ENCODE measurements at regions not wholly inside any gene's neighbourhood (a gene's known extent, or its start where the extent isn't known, plus 50 kb on each side); places are given as distances from the start of the nearest gene placed in this dataset.
"Not testable (repeated sequence)": the region's sequence is repeated elsewhere in the genome, so short reads cannot be mapped to it uniquely, and the experiment has no call there.

GRCh38 chr1:67532452-67533216 lies 102.4 kb upstream of the SERBP1 start:
- peak; percentile 5 for DNase-seq

GRCh38 chr1:67534627-67535065 lies 104.4 kb upstream of the SERBP1 start:
- no peak for DNase-seq

GRCh38 chr1:67535474-67535873 lies 105.3 kb upstream of the SERBP1 start:
- DNase-seq = peak; percentile 66

- DNase-seq = no peak
Measured at GRCh38 chr1:67536957-67537666, 106.9 kb upstream of the SERBP1 start.

GRCh38 chr1:67537667-67538018 lies 107.4 kb upstream of the SERBP1 start:
- no peak for DNase-seq

- no peak for DNase-seq
Measured at GRCh38 chr1:67540025-67540732, 110.0 kb upstream of the SERBP1 start.

GRCh38 chr1:67540733-67541125 lies 110.5 kb upstream of the SERBP1 start:
- no peak for DNase-seq

- DNase-seq = no peak
Measured at GRCh38 chr1:67542747-67543146, 112.5 kb upstream of the SERBP1 start.

GRCh38 chr1:67544921-67545320 lies 114.7 kb upstream of the SERBP1 start:
- no peak for DNase-seq

GRCh38 chr1:67545364-67545763 lies 115.2 kb upstream of the SERBP1 start:
- DNase-seq = no peak

GRCh38 chr1:67551375-67551774 lies 121.2 kb upstream of the SERBP1 start:
- DNase-seq = no peak

- no peak for DNase-seq
Measured at GRCh38 chr1:67552336-67552759, 122.1 kb upstream of the SERBP1 start.

- DNase-seq = not testable (repeated sequence)
Measured at GRCh38 chr1:67554204-67554603, 124.0 kb upstream of the SERBP1 start.

- no peak for DNase-seq
Measured at GRCh38 chr1:67555461-67556296, 125.5 kb upstream of the SERBP1 start.

- DNase-seq = no peak
Measured at GRCh38 chr1:67556297-67556900, 126.2 kb upstream of the SERBP1 start.

GRCh38 chr1:67557696-67558448 lies 127.1 kb upstream of the GADD45A start:
- no peak for DNase-seq

- DNase-seq = no peak
Measured at GRCh38 chr1:67558449-67559193, 126.4 kb upstream of the GADD45A start.

- no peak for DNase-seq
Measured at GRCh38 chr1:67559222-67559700, 125.7 kb upstream of the GADD45A start.

GRCh38 chr1:67560580-67561255 lies 124.3 kb upstream of the GADD45A start:
- DNase-seq = no peak

GRCh38 chr1:67561704-67562113 lies 123.3 kb upstream of the GADD45A start:
- DNase-seq = peak; percentile 93

Measured in stimulated activated CD4-positive, alpha-beta T cell treated with anti-CD3 and anti-CD28 coated beads, Interleukin-15, amount 100 ng/mL, for 24 hours (primary cell).